ENCODE measurements at regions not wholly inside any gene's neighbourhood (a gene's known extent, or its start where the extent isn't known, plus 50 kb on each side); places are given as distances from the start of the nearest gene placed in this dataset.

DNA sequence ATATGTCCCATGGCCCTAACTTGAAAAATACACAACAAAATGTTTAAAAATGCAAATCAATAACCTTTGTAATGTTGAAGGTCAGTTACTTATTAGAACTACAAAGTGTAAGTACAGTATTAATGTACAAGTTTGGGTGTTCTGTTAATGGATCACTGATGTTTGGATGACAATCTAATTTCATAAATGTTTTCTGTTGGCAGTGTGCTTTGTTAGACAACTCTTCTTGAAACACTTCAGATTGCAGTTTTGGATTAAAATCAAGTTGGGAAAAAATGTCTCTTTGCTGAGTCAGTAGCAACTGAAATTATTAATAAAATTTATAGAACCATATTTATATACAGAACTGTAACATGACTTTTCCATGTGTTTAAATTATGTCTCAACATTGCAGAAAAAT, 1063.5 kb upstream of the PCDH9 start:
- TF ChIP-seq, protein P1, sequence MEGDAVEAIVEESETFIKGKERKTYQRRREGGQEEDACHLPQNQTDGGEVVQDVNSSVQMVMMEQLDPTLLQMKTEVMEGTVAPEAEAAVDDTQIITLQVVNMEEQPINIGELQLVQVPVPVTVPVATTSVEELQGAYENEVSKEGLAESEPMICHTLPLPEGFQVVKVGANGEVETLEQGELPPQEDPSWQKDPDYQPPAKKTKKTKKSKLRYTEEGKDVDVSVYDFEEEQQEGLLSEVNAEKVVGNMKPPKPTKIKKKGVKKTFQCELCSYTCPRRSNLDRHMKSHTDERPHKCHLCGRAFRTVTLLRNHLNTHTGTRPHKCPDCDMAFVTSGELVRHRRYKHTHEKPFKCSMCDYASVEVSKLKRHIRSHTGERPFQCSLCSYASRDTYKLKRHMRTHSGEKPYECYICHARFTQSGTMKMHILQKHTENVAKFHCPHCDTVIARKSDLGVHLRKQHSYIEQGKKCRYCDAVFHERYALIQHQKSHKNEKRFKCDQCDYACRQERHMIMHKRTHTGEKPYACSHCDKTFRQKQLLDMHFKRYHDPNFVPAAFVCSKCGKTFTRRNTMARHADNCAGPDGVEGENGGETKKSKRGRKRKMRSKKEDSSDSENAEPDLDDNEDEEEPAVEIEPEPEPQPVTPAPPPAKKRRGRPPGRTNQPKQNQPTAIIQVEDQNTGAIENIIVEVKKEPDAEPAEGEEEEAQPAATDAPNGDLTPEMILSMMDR (IDR thresholded peaks at IDR 0.05) = no peak
- TF ChIP-seq EZH2 (IDR thresholded peaks at IDR 0.05) = no peak

Measured in neural progenitor cell (in vitro differentiated cells).